HepG2 (cell line): ENCODE measurements at regions not wholly inside any gene's neighbourhood (a gene's known extent, or its start where the extent isn't known, plus 50 kb on each side); places are given as distances from the start of the nearest gene placed in this dataset.

Source experiments
- ATAC-seq: fragments of 200-7000 bp; cut with Tn5 transposase; 3 replicates; pipeline ENCODE4 v1.9.1; 2020; ENCODE audit warnings: mild to moderate bottlenecking, moderate library complexity
- BruUV-seq: library from RNA; stranded (reverse); fragments of 400-500 nt; replicated peaks from 2 replicates; lab custom pipeline; 2021; lab: Mats Ljungman, UMichigan
- CTCF ChIA-PET: fragments of 300-600 bp; formaldehyde crosslinking; extraction: SDS; loops from one replicate; lab custom pipeline; 2021; ENCODE audit warnings: low total read pairs, inconsistent platforms, low intra/inter-chr PET ratio; lab: Yijun Ruan, JAX
- POLR2A ChIA-PET: fragments of 350-600 bp; sonication (Branson Sonifier 250); formaldehyde crosslinking; loops from one replicate; lab custom pipeline; 2020; ENCODE audit warnings: antibody characterized with exemption, inconsistent platforms; lab: Yijun Ruan, JAX
- DNase-seq: peaks from one replicate; pipeline ENCODE4 v3.0.0-alpha.2; 2015; ENCODE audit warnings: low spot score
- FAIRE-seq: peaks from 3 replicates; lab custom pipeline; 2011; peaks lifted over from hg19 to GRCh38; lab: Jason Lieb, UNC
- H2AFZ ChIP-seq: one replicate; pipeline ENCODE4 v1.6.1; 2011; ENCODE audit warnings: low read length, inconsistent platforms
- H3K27ac ChIP-seq: fragments of 300-600 bp; 3 replicates; pipeline ENCODE4 v1.8.0; 2011; ENCODE audit warnings: mixed run types, mild to moderate bottlenecking, mixed read lengths, low read length, inconsistent platforms; ENCODE audit not compliant: insufficient read depth; ENCODE audit errors: extremely low read length
- H3K27me3 ChIP-seq, 2 experiments: fragments of 200-600 bp in 1 of 2; 2 replicates in 1 of 2; 3 replicates in 1 of 2; pipeline versions ENCODE4 v1.6.0 to v1.8.0; 2011; ENCODE audit warnings: low read length in 2 of 2, mild to moderate bottlenecking in 2 of 2, moderate library complexity in 2 of 2, inconsistent platforms in 1 of 2; ENCODE audit not compliant: insufficient read depth in 2 of 2, control insufficient read depth in 1 of 2
- H3K36me3 ChIP-seq, 2 experiments: fragments of 200-600 bp in 1 of 2; replicated peaks in 1 of 2; 2 replicates in 1 of 2; 3 replicates in 1 of 2; pipeline versions ENCODE4 v1.5.1 to v1.8.0; 2011; ENCODE audit warnings: low read length in 2 of 2, inconsistent platforms in 1 of 2; ENCODE audit not compliant: insufficient read depth in 2 of 2, control insufficient read depth in 1 of 2
- H3K4me1 ChIP-seq: 2 replicates; pipeline ENCODE4 v1.5.1; 2012; ENCODE audit warnings: low read length, inconsistent platforms; ENCODE audit not compliant: insufficient read depth
- H3K4me2 ChIP-seq: 2 replicates; pipeline ENCODE4 v1.6.0; 2011; ENCODE audit warnings: low read depth, low read length, inconsistent platforms
- H3K4me3 ChIP-seq, 3 experiments: fragments of 200-600 bp in 1 of 3; sonication (generic), shearing (Covaris generic) in 1 of 3; replicated peaks in 1 of 3; 2 replicates each; pipeline ENCODE4 v1.5.1; 2011 to 2016; ENCODE audit warnings: low read length in 3 of 3, inconsistent platforms in 2 of 3, low read depth in 2 of 3, mild to moderate bottlenecking in 2 of 3, control low read depth in 1 of 3, mixed read lengths in 1 of 3; ENCODE audit not compliant: insufficient read depth in 1 of 3
- H3K79me2 ChIP-seq: one replicate; pipeline ENCODE4 v1.6.1; 2011; ENCODE audit warnings: low read length, inconsistent platforms; ENCODE audit not compliant: insufficient read depth
- H3K9ac ChIP-seq: 2 replicates; pipeline ENCODE4 v1.6.0; 2011; ENCODE audit warnings: mild to moderate bottlenecking, low read depth, low read length, inconsistent platforms; ENCODE audit not compliant: insufficient read depth
- H3K9me3 ChIP-seq: 2 replicates; pipeline ENCODE4 v1.5.1; 2012; ENCODE audit warnings: mild to moderate bottlenecking, low read length
- H4K20me1 ChIP-seq: 2 replicates; pipeline ENCODE4 v1.6.0; 2011; ENCODE audit warnings: inconsistent platforms, mild to moderate bottlenecking, low read length, moderate library complexity; ENCODE audit not compliant: insufficient read depth
- EEA1 ChIP-seq: sonication (generic); formaldehyde crosslinking; IDR thresholded peaks from 2 replicates; pipeline ENCODE4 v1.5.1; 2020; ENCODE audit warnings: mild to moderate bottlenecking, missing genetic modification reagents, borderline replicate concordance
- ELF3 ChIP-seq: IDR thresholded peaks from 2 replicates; pipeline ENCODE4 v1.6.1; 2016; ENCODE audit warnings: missing genetic modification reagents, missing compliant biosample characterization
- KAT2B ChIP-seq: fragments of 150-350 bp; IDR thresholded peaks from 2 replicates; pipeline ENCODE4 v1.6.1; 2014; ENCODE audit warnings: low read depth, low read length, borderline replicate concordance
- MAFF ChIP-seq: IDR thresholded peaks from 2 replicates; pipeline ENCODE4 v1.6.1; 2011; ENCODE audit warnings: low read depth, low read length, improper control_type of control experiment
- MAFK ChIP-seq, 2 experiments: IDR thresholded peaks in 1 of 2; conservative IDR thresholded peaks in 1 of 2; 2 replicates each; pipeline ENCODE4 v1.6.1; 2011; ENCODE audit warnings: improper control_type of control experiment in 2 of 2, low read length in 2 of 2
- SMAD3 ChIP-seq: sonication (generic); formaldehyde crosslinking; IDR thresholded peaks from 2 replicates; pipeline ENCODE4 v1.4.0; 2020; ENCODE audit warnings: missing genetic modification reagents
- SMARCE1 ChIP-seq: fragments of 450-650 bp; IDR thresholded peaks from 2 replicates; pipeline ENCODE4 v1.6.1; 2017; ENCODE audit warnings: borderline replicate concordance
- SRY ChIP-seq: sonication (generic); formaldehyde crosslinking; IDR thresholded peaks from 2 replicates; pipeline ENCODE4 v1.8.0; 2022; ENCODE audit warnings: mild to moderate bottlenecking, missing genetic modification reagents
- ZBTB8A ChIP-seq: sonication (generic); formaldehyde crosslinking; IDR thresholded peaks from 2 replicates; pipeline ENCODE4 v1.4.0; 2020; ENCODE audit warnings: mild to moderate bottlenecking, low read depth, missing genetic modification reagents, borderline replicate concordance
- ZNF143 ChIP-seq: sonication (generic); formaldehyde crosslinking; IDR thresholded peaks from 2 replicates; pipeline ENCODE4 v1.4.0; 2020; ENCODE audit warnings: missing genetic modification reagents
- ZNF263 ChIP-seq: sonication (generic); formaldehyde crosslinking; IDR thresholded peaks from 2 replicates; pipeline ENCODE4 v1.4.0; 2020; ENCODE audit warnings: missing genetic modification reagents
- ZNF704 ChIP-seq: sonication (generic); formaldehyde crosslinking; IDR thresholded peaks from 2 replicates; pipeline ENCODE4 v1.8.1; 2023; ENCODE audit warnings: mild to moderate bottlenecking, inconsistent platforms, moderate library complexity, missing genetic modification reagents, borderline replicate concordance
- WGBS: methylation state at CpG from one replicate; pipeline ENCODE4 v1.1.6; 2017; ENCODE audit warnings: low lambda C conversion rate; 5-methylcytosine and 5-hydroxymethylcytosine counted together
- in situ Hi-C: cut with HindIII; loops from 2 replicates; pipeline ENCODE4 v1.10.0; 2017; ENCODE audit warnings: low pct_unique_long_range_greater_than_20kb; ENCODE audit not compliant: extremely low pct_ligation_motif_present
- intact Hi-C: fragments of 100-400 bp; cut with micrococcal nuclease; formaldehyde crosslinking; loops from one replicate; pipeline ENCODE4 v1.10.0; 2022; ENCODE audit not compliant: unreplicated experiment

GRCh38 chr3:145244327-145244726, 916.7 kb downstream of the PLOD2 start:
- POLR2A ChIA-PET = no interaction called here
- Histone ChIP-seq H3K27me3 (no peaks in the 10 kb centered on the region), H3K4me1 (no peaks in the 10 kb centered on the region), H3K36me3 (no peaks in the 10 kb centered on the region), H3K4me3 (no peak overlapping the region), H3K79me2 (no peaks in the 10 kb centered on the region), H3K9ac (no peak overlapping the region), H2AFZ (no peak overlapping the region), H4K20me1 (no peaks in the 10 kb centered on the region), H3K4me2 (no peak overlapping the region), H3K27ac (no peak overlapping the region), H3K9me3 (peaks cover 8% of the 10 kb centered on the region; the same call in 1 of the 2 replicates)
- no peak for TF ChIP-seq SRY
- TF ChIP-seq ZNF143 (CRISPR knock-in tag) = no peak
- no peak for TF ChIP-seq ZNF704
- no peak for TF ChIP-seq EEA1 (CRISPR knock-in tag)
- no peak for TF ChIP-seq SMARCE1
- in situ Hi-C loops = no loop called here
- intact Hi-C loops = no loop called here
- ATAC-seq (no peak), FAIRE-seq (no peak), DNase-seq (no peak)
- no CpG with 5 or more reads among the region's 1 CpG for WGBS
- CTCF ChIA-PET = no interaction called here
- no TSS peak for BruUV-seq

- Histone ChIP-seq H2AFZ (no peak overlapping the region), H3K9me3 (peaks cover 20% of the 10 kb centered on the region; the same call in 1 of the 2 replicates), H3K9ac (no peak overlapping the region), H3K27me3 (no peaks in the 10 kb centered on the region), H3K79me2 (no peaks in the 10 kb centered on the region), H3K36me3 (no peaks in the 10 kb centered on the region), H3K4me3 (no peak overlapping the region), H3K27ac (no peak overlapping the region), H4K20me1 (no peaks in the 10 kb centered on the region), H3K4me1 (no peaks in the 10 kb centered on the region), H3K4me2 (no peak overlapping the region)
- intact Hi-C loops (no loop called here), in situ Hi-C loops (no loop called here)
- TF ChIP-seq KAT2B = no peak
- TF ChIP-seq ZNF263 (CRISPR knock-in tag) = no peak
- TF ChIP-seq ZBTB8A (CRISPR knock-in tag) = no peak
- peak; percentile 58 to 77; a peak in 3 of 4 replicates for TF ChIP-seq MAFK (conservative IDR thresholded peaks at IDR 0.05 in 1 of 2, IDR thresholded peaks at IDR 0.05 in 1 of 2; ENCODE audit: low read length in 2 of 2)
- TF ChIP-seq MAFF = peak; percentile 47; the same call in 1 of the 2 replicates
- TF ChIP-seq ELF3 = no peak
- no peak for TF ChIP-seq SMAD3 (CRISPR knock-in tag)
- no TSS peak for BruUV-seq
- 0% methylated on average over 1 of the region's 1 CpG for WGBS
- no peak for FAIRE-seq
- ATAC-seq = no peak
- POLR2A ChIA-PET = no interaction called here
- CTCF ChIA-PET = no interaction called here
- no peak for DNase-seq
These were observed 914.7 kb downstream of the PLOD2 start for GRCh38 chr3:145246291-145246690.
